Stimulated activated CD8-positive, alpha-beta memory T cell treated with anti-CD3 and anti-CD28 coated beads, Interleukin-7, amount 100 ng/mL, for 48 hours (primary cell): ENCODE measurements at regions not wholly inside any gene's neighbourhood (a gene's known extent, or its start where the extent isn't known, plus 50 kb on each side); places are given as distances from the start of the nearest gene placed in this dataset.

Source experiments
- DNase-seq, 2 donors: peaks; one replicate each; pipeline ENCODE4 v3.0.0-alpha.2; 2020; ENCODE audit warnings: low read depth in 1 of 2; ENCODE audit errors: extremely low read depth in 1 of 2

GRCh38 chr14:97027256-97027999, 230.2 kb downstream of the VRK1 start:
- DNase-seq = no peak

- DNase-seq = no peak
Measured at GRCh38 chr14:97028382-97028781, 231.2 kb downstream of the VRK1 start.

GRCh38 chr14:97029800-97030199, 232.6 kb downstream of the VRK1 start:
- DNase-seq = no peak

- DNase-seq = no peak
Measured at GRCh38 chr14:97031530-97031929, 234.3 kb downstream of the VRK1 start.

- DNase-seq = no peak
Measured at GRCh38 chr14:97033556-97034081, 236.4 kb downstream of the VRK1 start.

GRCh38 chr14:97036086-97036852, 239.1 kb downstream of the VRK1 start:
- DNase-seq = no peak

GRCh38 chr14:97039717-97040363, 242.7 kb downstream of the VRK1 start:
- DNase-seq = no peak

- DNase-seq = no peak
Measured at GRCh38 chr14:97046967-97047366, 249.8 kb downstream of the VRK1 start.

GRCh38 chr14:97052001-97052400, 254.8 kb downstream of the VRK1 start:
- DNase-seq = no peak

GRCh38 chr14:97053941-97054340, 256.8 kb downstream of the VRK1 start:
- DNase-seq = no peak

- no peak for DNase-seq
Measured at GRCh38 chr14:97055355-97055754, 258.2 kb downstream of the VRK1 start.

- DNase-seq = no peak
Measured at GRCh38 chr14:97056086-97056485, 258.9 kb downstream of the VRK1 start.

GRCh38 chr14:97057238-97058073, 260.3 kb downstream of the VRK1 start:
- no peak for DNase-seq

GRCh38 chr14:97058074-97058467, 260.9 kb downstream of the VRK1 start:
- no peak for DNase-seq

GRCh38 chr14:97058589-97058988, 261.4 kb downstream of the VRK1 start:
- DNase-seq = no peak

GRCh38 chr14:97061198-97061597, 264.0 kb downstream of the VRK1 start:
- no peak for DNase-seq

- DNase-seq = no peak
Measured at GRCh38 chr14:97061714-97062113, 264.5 kb downstream of the VRK1 start.

GRCh38 chr14:97065305-97066067, 268.3 kb downstream of the VRK1 start:
- no peak for DNase-seq

- DNase-seq = no peak
Measured at GRCh38 chr14:97066068-97066899, 269.1 kb downstream of the VRK1 start.
